Common myeloid progenitor, CD34-positive (primary cell): ENCODE measurements at regions not wholly inside any gene's neighbourhood (a gene's known extent, or its start where the extent isn't known, plus 50 kb on each side); places are given as distances from the start of the nearest gene placed in this dataset.

ENCODE experiments used
- CTCF ChIA-PET: fragments of 350-600 bp; sonication (Branson Sonifier 250); formaldehyde crosslinking; loops from one replicate; lab custom pipeline; 2021; ENCODE audit warnings: antibody characterized with exemption; lab: Charles Lee
- POLR2A ChIA-PET: fragments of 350-600 bp; sonication (Branson Sonifier 250); formaldehyde crosslinking; loops from one replicate; lab custom pipeline; 2021; ENCODE audit warnings: antibody characterized with exemption; lab: Charles Lee
- DNase-seq, 3 donors: peaks; one replicate each; pipeline versions ENCODE4 v3.0.0 to v3.0.0-alpha.2; 2013
- H3K27ac ChIP-seq, 2 experiments: 1 replicate in 1 of 2; 2 replicates in 1 of 2; pipeline ENCODE4 v1.7.0; 2013; ENCODE audit warnings: inconsistent platforms in 2 of 2, low read length in 2 of 2, mild to moderate bottlenecking in 2 of 2, low read depth in 1 of 2, moderate library complexity in 1 of 2; ENCODE audit not compliant: severe bottlenecking in 2 of 2, insufficient read depth in 1 of 2, poor library complexity in 1 of 2
- H3K27me3 ChIP-seq, 5 experiments: replicated peaks in 2 of 5; 1 replicate in 3 of 5; 2 replicates in 2 of 5; pipeline versions ENCODE4 v1.6.1 to v1.7.0; 2013; ENCODE audit warnings: low read length in 4 of 5, mild to moderate bottlenecking in 2 of 5, moderate library complexity in 2 of 5, inconsistent platforms in 1 of 5; ENCODE audit not compliant: insufficient read depth in 5 of 5, control insufficient read depth in 4 of 5
- H3K36me3 ChIP-seq, 4 experiments: 1 replicate in 2 of 4; 2 replicates in 2 of 4; pipeline versions ENCODE4 v1.6.1 to v1.7.0; 2013; ENCODE audit warnings: low read length in 3 of 4, control low read depth in 1 of 4, mild to moderate bottlenecking in 1 of 4; ENCODE audit not compliant: control insufficient read depth in 4 of 4, insufficient read depth in 4 of 4
- H3K4me1 ChIP-seq, 4 experiments: 1 replicate in 3 of 4; 2 replicates in 1 of 4; pipeline versions ENCODE4 v1.6.1 to v1.7.1; 2013; ENCODE audit warnings: low read length in 3 of 4, mild to moderate bottlenecking in 3 of 4, control low read depth in 1 of 4, inconsistent platforms in 1 of 4, moderate library complexity in 1 of 4; ENCODE audit not compliant: control insufficient read depth in 4 of 4, insufficient read depth in 4 of 4; ENCODE audit errors: control extremely low read depth in 1 of 4
- H3K4me3 ChIP-seq, 7 experiments: 1 replicate in 4 of 7; 2 replicates in 3 of 7; pipeline versions ENCODE4 v1.5.1 to v1.7.0; 2013; ENCODE audit warnings: mild to moderate bottlenecking in 7 of 7, low read length in 6 of 7, moderate library complexity in 6 of 7, inconsistent platforms in 2 of 7, low read depth in 2 of 7, control low read depth in 1 of 7; ENCODE audit not compliant: insufficient read depth in 4 of 7, control insufficient read depth in 1 of 7; ENCODE audit errors: extremely low read depth in 1 of 7
- H3K9me3 ChIP-seq, 5 experiments: 1 replicate in 4 of 5; 2 replicates in 1 of 5; pipeline versions ENCODE4 v1.6.1 to v1.7.1; 2013; ENCODE audit warnings: low read length in 4 of 5, mild to moderate bottlenecking in 2 of 5, inconsistent platforms in 1 of 5, low read depth in 1 of 5, moderate library complexity in 1 of 5; ENCODE audit not compliant: control insufficient read depth in 4 of 5, insufficient read depth in 2 of 5; ENCODE audit errors: control extremely low read depth in 1 of 5
- WGBS: methylation state at CpG from one replicate; pipeline ENCODE4 v1.1.5; 2013; ENCODE audit not compliant: insufficient coverage; 5-methylcytosine and 5-hydroxymethylcytosine counted together

GRCh38 chr2:107430596-107431266, 396.0 kb upstream of the RGPD4 start:
- POLR2A ChIA-PET, result no interaction called here
- H3K27me3 ChIP-seq, result no peaks in the 10 kb centered on the region
- 93% methylated on average over 2 of the region's 10 CpGs for WGBS

GRCh38 chr2:107436281-107436680, 390.4 kb upstream of the RGPD4 start:
- Histone ChIP-seq H3K27me3 (no peaks in the 10 kb centered on the region), H3K27ac (no peak overlapping the region), H3K4me3 (no peak overlapping the region), H3K36me3 (no peaks in the 10 kb centered on the region), H3K9me3 (no peaks in the 10 kb centered on the region), H3K4me1 (no peaks in the 10 kb centered on the region)
- ChIA-PET CTCF (no interaction called here), POLR2A (interaction anchor here (0.6 kb wide), 1 partner anchor 433 kb away, joined by 3 read pairs; no protein-coding TSS in a partner anchor)
- no peak for DNase-seq

More at GRCh38 chr2:107430596-107431266, 396.0 kb upstream of the RGPD4 start:
- Histone ChIP-seq H3K4me3 (no peak overlapping the region), H3K4me1 (no peaks in the 10 kb centered on the region), H3K9me3 (peaks cover 0 to 11% (median 2%) of the 10 kb centered on the region in 5 experiments), H3K36me3 (no peaks in the 10 kb centered on the region), H3K27ac (no peak overlapping the region)
- CTCF ChIA-PET, result no interaction called here
- no peak for DNase-seq

GRCh38 chr2:107437265-107437664, 389.4 kb upstream of the RGPD4 start:
- CTCF ChIA-PET, result no interaction called here
- Histone ChIP-seq H3K9me3 (no peaks in the 10 kb centered on the region), H3K4me3 (no peak overlapping the region), H3K27ac (no peak overlapping the region), H3K36me3 (no peaks in the 10 kb centered on the region), H3K27me3 (no peaks in the 10 kb centered on the region), H3K4me1 (no peaks in the 10 kb centered on the region)
- DNase-seq, result no peak
- POLR2A ChIA-PET, result no interaction called here

DNA sequence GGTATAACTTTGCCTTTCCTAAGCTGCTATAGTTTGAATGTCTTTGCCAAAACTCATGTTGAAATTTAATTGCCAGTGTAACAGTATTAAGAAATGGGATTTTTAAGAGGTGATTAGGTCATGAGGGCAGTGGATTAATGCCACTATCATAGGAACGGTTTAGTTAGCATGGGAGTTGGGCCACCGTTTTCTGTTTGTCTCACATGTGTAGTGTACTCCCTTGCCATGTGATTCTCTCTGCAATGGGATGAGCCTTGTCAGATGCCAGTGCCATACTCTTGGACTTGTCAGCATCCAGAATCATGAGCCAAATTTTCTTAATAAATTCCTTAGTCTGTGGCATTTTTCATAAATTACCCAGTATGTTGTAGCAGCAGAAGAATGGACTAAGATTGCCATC, 388.9 kb upstream of the RGPD4 start:
- ChIA-PET CTCF (no interaction called here), POLR2A (no interaction called here)
- DNase-seq, result no peak
- Histone ChIP-seq H3K36me3 (no peaks in the 10 kb centered on the region), H3K4me3 (no peak overlapping the region), H3K4me1 (no peaks in the 10 kb centered on the region), H3K27me3 (no peaks in the 10 kb centered on the region), H3K27ac (no peak overlapping the region), H3K9me3 (no peaks in the 10 kb centered on the region)
- 100% methylated on average over 2 of the region's 2 CpGs for WGBS

DNA sequence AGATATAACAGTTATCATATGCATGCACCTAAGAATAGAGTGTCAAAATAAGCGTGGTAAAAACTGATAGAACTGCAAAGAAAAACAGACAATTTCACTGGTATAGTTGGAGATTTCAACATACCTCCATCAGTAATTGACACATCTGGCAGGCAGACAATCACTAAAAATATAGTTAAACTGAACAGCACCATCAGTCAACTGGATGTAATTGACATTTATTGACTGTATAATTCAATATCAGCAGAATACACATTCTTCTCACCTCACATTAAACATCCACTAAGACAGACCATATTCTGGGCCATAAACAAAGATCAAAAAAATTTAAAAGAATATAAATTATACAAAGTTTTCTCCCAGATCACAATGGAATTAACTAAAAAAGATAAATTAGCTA, 378.5 kb upstream of the RGPD4 start:
- no peak overlapping the region for H3K27ac ChIP-seq
- ChIA-PET CTCF (no interaction called here), POLR2A (no interaction called here)

DNA sequence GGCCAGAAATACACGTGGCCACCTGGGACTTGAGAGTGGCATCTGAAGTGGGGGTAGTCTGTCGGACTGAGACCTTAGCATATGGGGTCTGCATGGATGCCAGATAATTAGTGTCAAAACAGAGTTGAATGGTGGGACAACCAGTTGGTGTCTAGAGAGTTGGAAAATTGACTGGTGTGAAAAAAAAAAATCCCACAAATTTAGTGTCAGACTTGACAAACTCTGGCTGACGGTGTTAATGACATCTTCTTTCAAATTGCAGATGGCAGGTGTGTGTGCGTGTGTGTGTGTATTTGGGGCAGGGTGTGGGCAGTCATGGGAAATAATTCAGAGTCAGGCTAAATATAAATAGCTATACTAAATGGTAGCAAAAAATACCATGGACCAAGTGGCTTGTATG, 365.4 kb upstream of the RGPD4 start:
- Histone ChIP-seq H3K27ac (no peak overlapping the region), H3K4me3 (no peak overlapping the region), H3K4me1 (no peaks in the 10 kb centered on the region), H3K9me3 (peaks cover 0 to under 1% (median 0%) of the 10 kb centered on the region in 5 experiments), H3K27me3 (no peaks in the 10 kb centered on the region), H3K36me3 (no peaks in the 10 kb centered on the region)
- DNase-seq, result no peak
- 78% methylated on average over 4 of the region's 4 CpGs for WGBS
- ChIA-PET CTCF (no interaction called here), POLR2A (interaction anchor here (0.9 kb wide), 1 partner anchor 10 kb away, joined by 3 read pairs; no protein-coding TSS in a partner anchor)

More for the DNA sequence above, 378.5 kb upstream of the RGPD4 start:
- WGBS, result no CpG with 5 or more reads among the region's 1 CpG
- no peaks in the 10 kb centered on the region for H3K27me3 ChIP-seq
- no peaks in the 10 kb centered on the region for H3K4me1 ChIP-seq
- DNase-seq, result no peak
- no peak overlapping the region for H3K4me3 ChIP-seq
- H3K9me3 ChIP-seq, result peaks cover 0 to 1% (median 0%) of the 10 kb centered on the region in 5 experiments
- no peaks in the 10 kb centered on the region for H3K36me3 ChIP-seq

DNA sequence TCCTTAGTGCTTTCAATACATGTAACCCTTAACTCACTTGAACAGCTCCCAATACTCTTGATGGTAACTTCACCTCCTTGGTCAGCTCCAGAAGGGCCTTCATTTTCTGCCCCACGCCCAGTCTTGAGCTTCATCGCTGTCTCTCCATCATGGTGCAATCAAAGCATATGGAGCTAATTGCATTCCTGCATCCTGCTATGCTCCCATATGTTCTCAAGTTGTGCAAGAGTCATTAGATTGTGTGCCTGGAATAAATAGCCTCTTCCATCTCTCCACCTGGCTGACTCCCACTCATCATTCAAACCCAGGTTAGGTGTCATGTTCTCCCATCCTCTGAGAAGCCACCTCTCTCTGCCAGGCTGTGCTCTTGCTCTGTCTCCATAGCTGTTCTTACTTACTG, 364.5 kb upstream of the RGPD4 start:
- no peak overlapping the region for H3K4me3 ChIP-seq
- no peak overlapping the region for H3K27ac ChIP-seq
- 100% methylated on average over 2 of the region's 2 CpGs for WGBS
- DNase-seq, result no peak
- H3K36me3 ChIP-seq, result no peaks in the 10 kb centered on the region
- H3K27me3 ChIP-seq, result no peaks in the 10 kb centered on the region
- H3K9me3 ChIP-seq, result no peaks in the 10 kb centered on the region
- ChIA-PET CTCF (no interaction called here), POLR2A (no interaction called here)
- no peaks in the 10 kb centered on the region for H3K4me1 ChIP-seq
